GM12878 (cell line): ENCODE measurements at regions not wholly inside any gene's neighbourhood (a gene's known extent, or its start where the extent isn't known, plus 50 kb on each side); places are given as distances from the start of the nearest gene placed in this dataset.

Source experiments
- ATAC-seq: fragments of 200-7000 bp; cut with Tn5 transposase; 3 replicates; pipeline ENCODE4 v1.9.1; 2020; ENCODE audit warnings: mild to moderate bottlenecking, moderate library complexity
- BruUV-seq: library from RNA; stranded (reverse); fragments of 400-500 nt; replicated peaks from 2 replicates; lab custom pipeline; 2021; lab: Mats Ljungman, UMichigan
- CTCF ChIA-PET: fragments of 300-600 bp; sonication (Branson Sonifier 250); formaldehyde crosslinking; extraction: SDS; loops from one replicate; lab custom pipeline; 2021; ENCODE audit warnings: inconsistent platforms; lab: Yijun Ruan, JAX
- POLR2A ChIA-PET: fragments of 350-600 bp; formaldehyde crosslinking; extraction: SDS; loops from one replicate; lab custom pipeline; 2021; ENCODE audit warnings: inconsistent platforms; lab: Charles Lee
- RAD21 ChIA-PET: fragments of 300-600 bp; sonication (Branson Sonifier 250); formaldehyde crosslinking; loops from one replicate; lab custom pipeline; 2023; ENCODE audit warnings: antibody characterized with exemption; ENCODE audit not compliant: unreplicated experiment; lab: Charles Lee
- SMC1A ChIA-PET: fragments of 300-600 bp; sonication (Branson Sonifier 250); formaldehyde crosslinking; loops from one replicate; lab custom pipeline; 2023; ENCODE audit not compliant: unreplicated experiment, uncharacterized antibody; lab: Charles Lee
- DNase-seq: peaks from one replicate; pipeline ENCODE4 v3.0.0-alpha.2; 2011; ENCODE audit warnings: low read depth, low spot score
- FAIRE-seq: peaks from 3 replicates; lab custom pipeline; 2011; peaks lifted over from hg19 to GRCh38; lab: Jason Lieb, UNC
- H2AFZ ChIP-seq: 2 replicates; pipeline ENCODE4 v1.6.0; 2011; ENCODE audit warnings: low read depth, low read length, control low read depth; ENCODE audit not compliant: control insufficient read depth
- H3K27ac ChIP-seq: 2 replicates; pipeline ENCODE4 v1.5.1; 2011; ENCODE audit warnings: control low read depth; ENCODE audit not compliant: control insufficient read depth, insufficient read depth
- H3K27me3 ChIP-seq, 2 experiments: replicated peaks in 1 of 2; 2 replicates each; pipeline versions ENCODE4 v1.6.0 to v1.6.1; 2011; ENCODE audit warnings: low read length in 1 of 2; ENCODE audit not compliant: control insufficient read depth in 2 of 2, insufficient read depth in 2 of 2
- H3K36me3 ChIP-seq, 2 experiments: 2 replicates each; pipeline ENCODE4 v1.5.1; 2011; ENCODE audit warnings: low read length in 1 of 2; ENCODE audit not compliant: control insufficient read depth in 2 of 2, insufficient read depth in 2 of 2
- H3K4me1 ChIP-seq: 2 replicates; pipeline ENCODE4 v1.6.1; 2011; ENCODE audit warnings: mild to moderate bottlenecking, low read length, moderate library complexity, mixed read lengths; ENCODE audit not compliant: control insufficient read depth, insufficient read depth
- H3K4me2 ChIP-seq: 2 replicates; pipeline ENCODE4 v1.6.0; 2011; ENCODE audit warnings: control low read depth; ENCODE audit not compliant: control insufficient read depth, insufficient read depth
- H3K4me3 ChIP-seq: fragments of 200-600 bp; sonication (generic); 2 replicates; pipeline ENCODE4 v1.5.1; 2016
- H3K79me2 ChIP-seq: 2 replicates; pipeline ENCODE4 v1.6.0; 2011; ENCODE audit warnings: low read length; ENCODE audit not compliant: control insufficient read depth, insufficient read depth
- H3K9ac ChIP-seq: 2 replicates; pipeline ENCODE4 v1.8.0; 2011; ENCODE audit warnings: low read length, control low read depth, mixed read lengths; ENCODE audit not compliant: control insufficient read depth, insufficient read depth
- H3K9me3 ChIP-seq: replicated peaks from 3 replicates; pipeline ENCODE4 v1.5.1; 2011; ENCODE audit warnings: mild to moderate bottlenecking, low read length; ENCODE audit not compliant: control insufficient read depth, insufficient read depth
- H4K20me1 ChIP-seq: 2 replicates; pipeline ENCODE4 v1.6.0; 2011; ENCODE audit not compliant: control insufficient read depth, insufficient read depth
- BHLHE40 ChIP-seq, 2 experiments: fragments of 450-650 bp in 1 of 2; IDR thresholded peaks; 2 replicates each; pipeline ENCODE4 v1.6.1; 2011 to 2017; ENCODE audit warnings: low read depth in 2 of 2, borderline replicate concordance in 1 of 2, improper control_type of control experiment in 1 of 2, low read length in 1 of 2, mild to moderate bottlenecking in 1 of 2
- CBFB ChIP-seq: IDR thresholded peaks from 2 replicates; pipeline ENCODE4 v1.6.1; 2016; ENCODE audit warnings: antibody characterized with exemption, low read depth
- CBX5 ChIP-seq: sonication (generic); IDR thresholded peaks from 2 replicates; pipeline ENCODE4 v1.6.1; 2016; ENCODE audit warnings: low read depth, moderate library complexity, mild to moderate bottlenecking, inconsistent platforms
- CREB1 ChIP-seq: IDR thresholded peaks from 2 replicates; pipeline ENCODE4 v1.6.1; 2012; ENCODE audit warnings: low read depth, mild to moderate bottlenecking, inconsistent platforms
- ESRRA ChIP-seq: IDR thresholded peaks from 2 replicates; pipeline ENCODE4 v1.6.1; 2012; ENCODE audit warnings: mild to moderate bottlenecking, low read length, improper control_type of control experiment
- HDAC2 ChIP-seq: fragments of 200-600 bp; sonication (generic); IDR thresholded peaks from 2 replicates; pipeline ENCODE4 v1.6.1; 2017
- IRF4 ChIP-seq: IDR thresholded peaks from 2 replicates; pipeline ENCODE4 v1.6.1; 2011; ENCODE audit warnings: low read depth, low read length
- MTA2 ChIP-seq: fragments of 450-650 bp; IDR thresholded peaks from 2 replicates; pipeline ENCODE4 v1.6.1; 2016; ENCODE audit warnings: low read depth, mild to moderate bottlenecking, moderate library complexity
- MXI1 ChIP-seq: fragments of 150-350 bp; IDR thresholded peaks from 2 replicates; pipeline ENCODE4 v1.6.1; 2011; ENCODE audit warnings: low read depth, mild to moderate bottlenecking, inconsistent platforms, low read length, improper control_type of control experiment
- MYC ChIP-seq: IDR thresholded peaks from 2 replicates; pipeline ENCODE4 v1.6.1; 2011; ENCODE audit warnings: mild to moderate bottlenecking, low read length, moderate library complexity, inconsistent platforms; ENCODE audit not compliant: insufficient read depth, insufficient replicate concordance, insufficient read length, severe bottlenecking
- NFYA ChIP-seq: IDR thresholded peaks from 2 replicates; pipeline ENCODE4 v1.6.1; 2011; ENCODE audit warnings: low read depth, mild to moderate bottlenecking, low read length, improper control_type of control experiment, borderline replicate concordance
- SPI1 ChIP-seq: IDR thresholded peaks from 2 replicates; pipeline ENCODE4 v1.6.1; 2011; ENCODE audit warnings: low read depth, mild to moderate bottlenecking, low read length, moderate library complexity, borderline replicate concordance; ENCODE audit not compliant: insufficient read depth
- SUZ12 ChIP-seq: fragments of 200-600 bp; sonication (generic); IDR thresholded peaks from one replicate; pipeline ENCODE4 v1.6.1; 2018; ENCODE audit warnings: antibody characterized with exemption, mild to moderate bottlenecking; ENCODE audit not compliant: unreplicated experiment
- ZSCAN29 ChIP-seq: fragments of 450-650 bp; IDR thresholded peaks from 2 replicates; pipeline ENCODE4 v1.6.1; 2017; ENCODE audit warnings: mild to moderate bottlenecking, moderate library complexity
- WGBS: methylation state at CpG from one replicate; pipeline ENCODE4 v1.1.6; 2016; ENCODE audit warnings: low lambda C conversion rate; ENCODE audit not compliant: insufficient replicate concordance, insufficient coverage; ENCODE audit errors: missing lambda C conversion rate; 5-methylcytosine and 5-hydroxymethylcytosine counted together
- in situ Hi-C: fragments of 300-500 bp; cut with MboI; formaldehyde crosslinking; loops from 9 replicates; pipeline ENCODE4 v1.14.3; 2018; ENCODE audit warnings: mixed read lengths
- intact Hi-C: fragments of 100-400 bp; cut with micrococcal nuclease; formaldehyde crosslinking; loops from one replicate; pipeline ENCODE4 v1.14.2; 2022; ENCODE audit not compliant: unreplicated experiment
- TF ChIP-seq, protein P1 (sequence below): fragments of 450-650 bp; IDR thresholded peaks from 2 replicates; pipeline ENCODE4 v1.6.1; 2017; ENCODE audit warnings: antibody characterized with exemption, mild to moderate bottlenecking, moderate library complexity
- TF ChIP-seq, protein P2 (sequence below): IDR thresholded peaks from 2 replicates; pipeline ENCODE4 v1.6.1; 2011; ENCODE audit warnings: borderline replicate concordance, low read depth, mild to moderate bottlenecking, moderate library complexity, mixed read lengths, low read length; ENCODE audit not compliant: insufficient read depth; ENCODE audit errors: extremely low read length
- TF ChIP-seq, protein P3 (sequence below), 3 experiments: IDR thresholded peaks in 2 of 3; conservative IDR thresholded peaks in 1 of 3; 2 replicates each; pipeline ENCODE4 v1.5.1; 2011; ENCODE audit warnings: low read depth in 3 of 3, low read length in 3 of 3, mild to moderate bottlenecking in 3 of 3, control low read depth in 2 of 3, moderate library complexity in 2 of 3, inconsistent platforms in 1 of 3, mixed read lengths in 1 of 3; ENCODE audit not compliant: control insufficient read depth in 2 of 3, insufficient read depth in 1 of 3; ENCODE audit errors: extremely low read depth in 1 of 3

DNA sequence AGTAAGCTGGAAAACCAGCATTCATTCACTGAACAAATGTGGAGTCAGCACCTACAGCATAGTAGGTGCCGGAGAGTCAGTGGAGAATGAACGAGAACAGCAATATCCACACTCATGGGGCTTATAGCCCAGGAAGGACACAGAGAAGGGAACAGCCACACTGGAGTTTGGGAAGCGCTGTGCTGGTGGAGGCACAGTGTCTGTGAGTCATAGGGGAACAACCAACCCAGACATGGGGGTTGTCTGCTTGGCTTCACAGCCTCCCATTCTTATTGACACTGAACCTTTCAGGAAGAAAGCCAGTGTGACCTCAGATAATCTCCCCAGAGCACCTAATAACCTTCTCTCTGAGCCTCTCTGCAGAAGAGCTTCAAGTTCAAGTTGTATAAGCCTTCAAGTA, 56.6 kb upstream of the UBASH3B start:
- FAIRE-seq (no peak), ATAC-seq (no peak), DNase-seq (no peak)
- 53% methylated on average over 3 of the region's 3 CpGs for WGBS
- in situ Hi-C loops (no loop called here), intact Hi-C loops (no loop called here)
- RAD21 ChIA-PET, result no interaction called here
- Histone ChIP-seq H3K9ac (no peak overlapping the region), H3K4me1 (no peaks in the 10 kb centered on the region), H4K20me1 (no peaks in the 10 kb centered on the region), H3K9me3 (no peaks in the 10 kb centered on the region), H3K4me3 (no peak overlapping the region), H3K36me3 (no peaks in the 10 kb centered on the region), H3K79me2 (no peaks in the 10 kb centered on the region), H3K27ac (no peak overlapping the region), H3K27me3 (no peaks in the 10 kb centered on the region; a peak in 2 of 4 replicates), H3K4me2 (no peak overlapping the region), H2AFZ (no peak overlapping the region)
- SMC1A ChIA-PET, result no interaction called here
- CTCF ChIA-PET, result no interaction called here
- POLR2A ChIA-PET, result no interaction called here
- BruUV-seq, result no TSS peak
- TF ChIP-seq SPI1, result no peak
- TF ChIP-seq, protein P1, sequence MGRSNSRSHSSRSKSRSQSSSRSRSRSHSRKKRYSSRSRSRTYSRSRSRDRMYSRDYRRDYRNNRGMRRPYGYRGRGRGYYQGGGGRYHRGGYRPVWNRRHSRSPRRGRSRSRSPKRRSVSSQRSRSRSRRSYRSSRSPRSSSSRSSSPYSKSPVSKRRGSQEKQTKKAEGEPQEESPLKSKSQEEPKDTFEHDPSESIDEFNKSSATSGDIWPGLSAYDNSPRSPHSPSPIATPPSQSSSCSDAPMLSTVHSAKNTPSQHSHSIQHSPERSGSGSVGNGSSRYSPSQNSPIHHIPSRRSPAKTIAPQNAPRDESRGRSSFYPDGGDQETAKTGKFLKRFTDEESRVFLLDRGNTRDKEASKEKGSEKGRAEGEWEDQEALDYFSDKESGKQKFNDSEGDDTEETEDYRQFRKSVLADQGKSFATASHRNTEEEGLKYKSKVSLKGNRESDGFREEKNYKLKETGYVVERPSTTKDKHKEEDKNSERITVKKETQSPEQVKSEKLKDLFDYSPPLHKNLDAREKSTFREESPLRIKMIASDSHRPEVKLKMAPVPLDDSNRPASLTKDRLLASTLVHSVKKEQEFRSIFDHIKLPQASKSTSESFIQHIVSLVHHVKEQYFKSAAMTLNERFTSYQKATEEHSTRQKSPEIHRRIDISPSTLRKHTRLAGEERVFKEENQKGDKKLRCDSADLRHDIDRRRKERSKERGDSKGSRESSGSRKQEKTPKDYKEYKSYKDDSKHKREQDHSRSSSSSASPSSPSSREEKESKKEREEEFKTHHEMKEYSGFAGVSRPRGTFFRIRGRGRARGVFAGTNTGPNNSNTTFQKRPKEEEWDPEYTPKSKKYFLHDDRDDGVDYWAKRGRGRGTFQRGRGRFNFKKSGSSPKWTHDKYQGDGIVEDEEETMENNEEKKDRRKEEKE, result no peak
- TF ChIP-seq CBFB, result no peak
- TF ChIP-seq NFYA, result no peak
- TF ChIP-seq MYC, result no peak
- no peak for TF ChIP-seq BHLHE40 (IDR thresholded peaks at IDR 0.05; ENCODE audit: borderline replicate concordance in 1 of 2, low read depth in 2 of 2, low read length in 1 of 2)
- TF ChIP-seq CREB1, result no peak
- TF ChIP-seq SUZ12, result no peak
- no peak for TF ChIP-seq ESRRA
- no peak for TF ChIP-seq CBX5
- no peak for TF ChIP-seq MXI1
- TF ChIP-seq HDAC2, result no peak
- no peak for TF ChIP-seq MTA2
- TF ChIP-seq, protein P2, sequence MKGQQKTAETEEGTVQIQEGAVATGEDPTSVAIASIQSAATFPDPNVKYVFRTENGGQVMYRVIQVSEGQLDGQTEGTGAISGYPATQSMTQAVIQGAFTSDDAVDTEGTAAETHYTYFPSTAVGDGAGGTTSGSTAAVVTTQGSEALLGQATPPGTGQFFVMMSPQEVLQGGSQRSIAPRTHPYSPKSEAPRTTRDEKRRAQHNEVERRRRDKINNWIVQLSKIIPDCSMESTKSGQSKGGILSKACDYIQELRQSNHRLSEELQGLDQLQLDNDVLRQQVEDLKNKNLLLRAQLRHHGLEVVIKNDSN, result no peak
- TF ChIP-seq IRF4, result no peak
- TF ChIP-seq ZSCAN29, result no peak
- TF ChIP-seq, protein P3, sequence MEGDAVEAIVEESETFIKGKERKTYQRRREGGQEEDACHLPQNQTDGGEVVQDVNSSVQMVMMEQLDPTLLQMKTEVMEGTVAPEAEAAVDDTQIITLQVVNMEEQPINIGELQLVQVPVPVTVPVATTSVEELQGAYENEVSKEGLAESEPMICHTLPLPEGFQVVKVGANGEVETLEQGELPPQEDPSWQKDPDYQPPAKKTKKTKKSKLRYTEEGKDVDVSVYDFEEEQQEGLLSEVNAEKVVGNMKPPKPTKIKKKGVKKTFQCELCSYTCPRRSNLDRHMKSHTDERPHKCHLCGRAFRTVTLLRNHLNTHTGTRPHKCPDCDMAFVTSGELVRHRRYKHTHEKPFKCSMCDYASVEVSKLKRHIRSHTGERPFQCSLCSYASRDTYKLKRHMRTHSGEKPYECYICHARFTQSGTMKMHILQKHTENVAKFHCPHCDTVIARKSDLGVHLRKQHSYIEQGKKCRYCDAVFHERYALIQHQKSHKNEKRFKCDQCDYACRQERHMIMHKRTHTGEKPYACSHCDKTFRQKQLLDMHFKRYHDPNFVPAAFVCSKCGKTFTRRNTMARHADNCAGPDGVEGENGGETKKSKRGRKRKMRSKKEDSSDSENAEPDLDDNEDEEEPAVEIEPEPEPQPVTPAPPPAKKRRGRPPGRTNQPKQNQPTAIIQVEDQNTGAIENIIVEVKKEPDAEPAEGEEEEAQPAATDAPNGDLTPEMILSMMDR (IDR thresholded peaks at IDR 0.05 in 2 of 3, conservative IDR thresholded peaks at IDR 0.05 in 1 of 3; ENCODE audit: control insufficient read depth in 2 of 3, extremely low read depth in 1 of 3, insufficient read depth in 1 of 3, low read depth in 3 of 3, low read length in 3 of 3), result no peak
